ENCODE measurements at regions not wholly inside any gene's neighbourhood (a gene's known extent, or its start where the extent isn't known, plus 50 kb on each side); places are given as distances from the start of the nearest gene placed in this dataset.
"Not testable (repeated sequence)": the region's sequence is repeated elsewhere in the genome, so short reads cannot be mapped to it uniquely, and the experiment has no call there.

DNA sequence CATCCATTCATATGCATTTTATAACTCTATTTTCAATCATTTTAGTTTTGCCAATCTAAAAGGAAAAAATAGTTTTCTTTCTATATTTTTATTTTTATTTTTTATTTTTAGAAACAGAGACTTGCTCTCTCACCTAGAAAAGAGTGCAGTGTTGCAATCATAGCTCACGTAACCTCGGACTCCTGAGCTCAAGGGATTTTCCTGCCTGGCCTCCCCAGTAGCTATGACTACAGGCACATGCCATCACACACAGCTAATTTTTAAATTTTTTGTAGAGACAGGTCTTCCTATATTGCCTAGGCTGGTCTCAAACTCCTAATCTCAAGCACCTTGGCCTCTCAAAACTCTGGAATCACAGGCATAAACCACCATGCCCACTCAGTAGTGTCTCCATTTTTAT, 125.5 kb upstream of the XIRP2 start:
- DNase-seq = no peak

DNA sequence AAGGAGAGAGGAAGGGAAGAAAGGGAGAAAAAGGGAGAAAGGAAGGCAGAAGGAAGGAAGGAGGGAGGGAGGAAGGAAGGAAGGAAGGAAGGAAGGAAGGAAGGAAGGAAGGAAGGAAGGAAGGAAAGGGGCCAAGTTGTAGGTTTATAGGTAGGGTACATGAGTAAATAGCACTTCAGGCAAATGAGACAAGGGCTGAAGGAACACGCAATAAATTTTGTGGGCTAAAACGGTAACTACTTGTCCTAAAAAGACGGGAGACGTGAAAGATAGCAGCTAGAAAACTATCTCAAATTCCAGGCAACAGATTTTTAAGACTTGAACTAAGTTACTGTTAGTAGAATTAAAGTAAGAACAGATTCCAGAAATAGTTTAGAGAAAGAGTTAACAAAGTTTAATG, 129.3 kb upstream of the XIRP2 start:
- H3K9me3 ChIP-seq (ENCODE audit: insufficient read depth, low read length, severe bottlenecking) = no peaks in the 10 kb centered on the region
- H3K27ac ChIP-seq (ENCODE audit: low read length) = no peak overlapping the region
- no peak for TF ChIP-seq CTCF (IDR thresholded peaks at IDR 0.05; ENCODE audit: borderline replicate concordance, extremely low read depth, low read length, poor library complexity, severe bottlenecking)
- no peak for TF ChIP-seq EZH2 (IDR thresholded peaks at IDR 0.05; ENCODE audit: borderline replicate concordance, low read depth, low read length, severe bottlenecking)
- H3K4me2 ChIP-seq (ENCODE audit: insufficient read depth, low read length) = no peak overlapping the region
- no peak overlapping the region for H2AFZ ChIP-seq (ENCODE audit: low read depth, low read length)
- H3K36me3 ChIP-seq (ENCODE audit: insufficient read depth, low read length) = no peaks in the 10 kb centered on the region
- ATAC-seq (ENCODE audit: insufficient read depth, low read depth) = no peak
- H3K79me2 ChIP-seq (ENCODE audit: insufficient read depth, low read length) = no peaks in the 10 kb centered on the region
- no peaks in the 10 kb centered on the region for H3K27me3 ChIP-seq (ENCODE audit: insufficient read depth, low read length, poor library complexity)
- no peak overlapping the region for H3K9ac ChIP-seq (ENCODE audit: low read depth, low read length)
- no peak for DNase-seq
- H3K4me1 ChIP-seq (ENCODE audit: insufficient read depth, low read length) = no peaks in the 10 kb centered on the region
- no peak overlapping the region for H3K4me3 ChIP-seq (ENCODE audit: low read depth in 1 of 2, low read length in 2 of 2)
- H4K20me1 ChIP-seq (ENCODE audit: insufficient read depth, low read length) = no peaks in the 10 kb centered on the region

More for the DNA sequence above, 125.5 kb upstream of the XIRP2 start:
- H3K27ac ChIP-seq (ENCODE audit: low read length) = no peak overlapping the region
- no peaks in the 10 kb centered on the region for H3K36me3 ChIP-seq (ENCODE audit: insufficient read depth, low read length)
- no peak overlapping the region for H2AFZ ChIP-seq (ENCODE audit: low read depth, low read length)
- H3K9ac ChIP-seq (ENCODE audit: low read depth, low read length) = no peak overlapping the region
- H3K27me3 ChIP-seq (ENCODE audit: insufficient read depth, low read length, poor library complexity) = no peaks in the 10 kb centered on the region
- H3K4me1 ChIP-seq (ENCODE audit: insufficient read depth, low read length) = no peaks in the 10 kb centered on the region
- H3K79me2 ChIP-seq (ENCODE audit: insufficient read depth, low read length) = no peaks in the 10 kb centered on the region
- no peaks in the 10 kb centered on the region for H4K20me1 ChIP-seq (ENCODE audit: insufficient read depth, low read length)
- no peaks in the 10 kb centered on the region for H3K9me3 ChIP-seq (ENCODE audit: insufficient read depth, low read length, severe bottlenecking)
- no peak overlapping the region for H3K4me3 ChIP-seq (ENCODE audit: low read depth in 1 of 2, low read length in 2 of 2)
- ATAC-seq (ENCODE audit: insufficient read depth, low read depth) = no peak
- no peak overlapping the region for H3K4me2 ChIP-seq (ENCODE audit: insufficient read depth, low read length)
- TF ChIP-seq EZH2 (IDR thresholded peaks at IDR 0.05; ENCODE audit: borderline replicate concordance, low read depth, low read length, severe bottlenecking) (no peak), CTCF (IDR thresholded peaks at IDR 0.05; ENCODE audit: borderline replicate concordance, extremely low read depth, low read length, poor library complexity, severe bottlenecking) (no peak)

DNA sequence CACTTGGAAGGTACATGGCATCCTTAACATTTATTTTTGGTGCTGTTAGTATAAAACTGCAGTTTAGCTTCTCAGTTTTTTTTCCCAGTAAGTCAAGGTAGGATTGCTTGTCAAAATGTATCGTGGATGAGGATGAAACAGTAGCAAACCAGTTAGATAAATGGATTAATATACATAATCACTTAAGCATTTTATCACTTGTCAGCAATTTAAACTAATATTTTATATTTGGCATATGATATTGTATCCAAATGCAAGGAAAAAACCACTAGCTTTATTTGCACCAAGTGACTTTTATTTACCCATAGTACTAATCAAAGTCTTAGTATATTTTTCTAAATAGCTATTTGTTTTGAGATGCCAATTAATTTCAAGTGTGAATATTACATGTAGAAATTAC, 137.7 kb upstream of the XIRP2 start:
- H4K20me1 ChIP-seq (ENCODE audit: insufficient read depth, low read length) = no peaks in the 10 kb centered on the region
- H3K9ac ChIP-seq (ENCODE audit: low read depth, low read length) = no peak overlapping the region
- DNase-seq (no peak), ATAC-seq (ENCODE audit: insufficient read depth, low read depth) (no peak)
- H3K4me2 ChIP-seq (ENCODE audit: insufficient read depth, low read length) = no peak overlapping the region
- no peak overlapping the region for H3K4me3 ChIP-seq (ENCODE audit: low read depth in 1 of 2, low read length in 2 of 2)
- no peak for TF ChIP-seq EZH2 (IDR thresholded peaks at IDR 0.05; ENCODE audit: borderline replicate concordance, low read depth, low read length, severe bottlenecking)
- no peak for TF ChIP-seq CTCF (IDR thresholded peaks at IDR 0.05; ENCODE audit: borderline replicate concordance, extremely low read depth, low read length, poor library complexity, severe bottlenecking)
- no peaks in the 10 kb centered on the region for H3K79me2 ChIP-seq (ENCODE audit: insufficient read depth, low read length)
- no peak overlapping the region for H2AFZ ChIP-seq (ENCODE audit: low read depth, low read length)
- no peaks in the 10 kb centered on the region for H3K36me3 ChIP-seq (ENCODE audit: insufficient read depth, low read length)
- no peaks in the 10 kb centered on the region for H3K4me1 ChIP-seq (ENCODE audit: insufficient read depth, low read length)
- no peaks in the 10 kb centered on the region for H3K27me3 ChIP-seq (ENCODE audit: insufficient read depth, low read length, poor library complexity)
- H3K9me3 ChIP-seq (ENCODE audit: insufficient read depth, low read length, severe bottlenecking) = no peaks in the 10 kb centered on the region
- H3K27ac ChIP-seq (ENCODE audit: low read length) = no peak overlapping the region

- not testable (repeated sequence) for H3K79me2 ChIP-seq (ENCODE audit: insufficient read depth, low read length); DNase-seq; H3K27ac ChIP-seq (ENCODE audit: low read length); ATAC-seq (ENCODE audit: insufficient read depth, low read depth); H4K20me1 ChIP-seq (ENCODE audit: insufficient read depth, low read length); H2AFZ ChIP-seq (ENCODE audit: low read depth, low read length); H3K36me3 ChIP-seq (ENCODE audit: insufficient read depth, low read length); H3K27me3 ChIP-seq (ENCODE audit: insufficient read depth, low read length, poor library complexity); H3K4me3 ChIP-seq (ENCODE audit: low read depth in 1 of 2, low read length in 2 of 2); H3K4me1 ChIP-seq (ENCODE audit: insufficient read depth, low read length); H3K9ac ChIP-seq (ENCODE audit: low read depth, low read length); H3K4me2 ChIP-seq (ENCODE audit: insufficient read depth, low read length)
- peaks cover 13% of the 10 kb centered on the region for H3K9me3 ChIP-seq (ENCODE audit: insufficient read depth, low read length, severe bottlenecking)
Observed at GRCh38 chr2:166744117-166744516, 144.2 kb upstream of the XIRP2 start.

DNA sequence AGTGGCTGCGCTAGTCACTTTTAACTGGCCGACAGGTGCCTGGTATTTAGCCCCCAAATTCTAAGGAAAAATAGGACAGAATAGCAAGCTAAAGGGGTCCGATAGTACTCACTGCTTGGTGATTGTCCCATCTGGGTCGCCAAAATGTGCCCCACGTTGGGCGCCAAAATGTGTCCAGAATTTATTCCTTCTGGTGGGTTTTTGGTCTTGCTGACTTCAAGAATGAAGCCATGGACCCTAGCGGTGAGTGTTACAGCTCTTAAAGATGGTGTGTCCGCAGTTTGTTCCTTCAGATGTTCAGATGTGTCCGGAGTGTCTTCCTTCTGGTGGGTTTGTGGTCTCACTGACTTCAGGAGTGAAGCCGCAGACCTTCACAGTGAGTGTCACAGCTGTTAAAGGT, 144.8 kb upstream of the XIRP2 start:
- not testable (repeated sequence) for H3K36me3 ChIP-seq (ENCODE audit: insufficient read depth, low read length); H3K4me1 ChIP-seq (ENCODE audit: insufficient read depth, low read length); H3K27me3 ChIP-seq (ENCODE audit: insufficient read depth, low read length, poor library complexity); H4K20me1 ChIP-seq (ENCODE audit: insufficient read depth, low read length); H3K27ac ChIP-seq (ENCODE audit: low read length); H3K4me2 ChIP-seq (ENCODE audit: insufficient read depth, low read length); H2AFZ ChIP-seq (ENCODE audit: low read depth, low read length); H3K4me3 ChIP-seq (ENCODE audit: low read depth in 1 of 2, low read length in 2 of 2); H3K79me2 ChIP-seq (ENCODE audit: insufficient read depth, low read length); H3K9ac ChIP-seq (ENCODE audit: low read depth, low read length); ATAC-seq (ENCODE audit: insufficient read depth, low read depth)
- DNase-seq = peak; percentile 8
- H3K9me3 ChIP-seq (ENCODE audit: insufficient read depth, low read length, severe bottlenecking) = peaks cover 13% of the 10 kb centered on the region
